ENCODE measurements at regions not wholly inside any gene's neighbourhood (a gene's known extent, or its start where the extent isn't known, plus 50 kb on each side); places are given as distances from the start of the nearest gene placed in this dataset.

DNA sequence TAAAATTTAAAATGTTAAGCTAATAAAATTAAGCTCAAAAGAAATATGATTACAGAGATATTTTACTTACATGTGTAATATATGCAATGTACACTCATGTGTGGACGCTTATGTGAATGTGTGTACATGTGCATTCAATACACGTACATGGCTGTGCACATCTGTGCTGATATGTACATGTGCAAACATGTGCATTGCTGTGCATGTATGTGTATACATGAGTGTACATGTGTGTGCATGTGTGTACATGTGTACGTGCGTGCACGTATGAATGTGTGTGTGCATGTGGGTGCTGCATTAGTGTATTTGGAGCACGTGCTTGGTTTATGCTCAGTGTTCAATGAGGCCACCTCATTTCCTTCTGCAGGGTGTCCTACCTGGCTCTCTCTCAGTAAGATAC lies 88.2 kb upstream of the TMEM18 start:
- TF ChIP-seq, protein P1, sequence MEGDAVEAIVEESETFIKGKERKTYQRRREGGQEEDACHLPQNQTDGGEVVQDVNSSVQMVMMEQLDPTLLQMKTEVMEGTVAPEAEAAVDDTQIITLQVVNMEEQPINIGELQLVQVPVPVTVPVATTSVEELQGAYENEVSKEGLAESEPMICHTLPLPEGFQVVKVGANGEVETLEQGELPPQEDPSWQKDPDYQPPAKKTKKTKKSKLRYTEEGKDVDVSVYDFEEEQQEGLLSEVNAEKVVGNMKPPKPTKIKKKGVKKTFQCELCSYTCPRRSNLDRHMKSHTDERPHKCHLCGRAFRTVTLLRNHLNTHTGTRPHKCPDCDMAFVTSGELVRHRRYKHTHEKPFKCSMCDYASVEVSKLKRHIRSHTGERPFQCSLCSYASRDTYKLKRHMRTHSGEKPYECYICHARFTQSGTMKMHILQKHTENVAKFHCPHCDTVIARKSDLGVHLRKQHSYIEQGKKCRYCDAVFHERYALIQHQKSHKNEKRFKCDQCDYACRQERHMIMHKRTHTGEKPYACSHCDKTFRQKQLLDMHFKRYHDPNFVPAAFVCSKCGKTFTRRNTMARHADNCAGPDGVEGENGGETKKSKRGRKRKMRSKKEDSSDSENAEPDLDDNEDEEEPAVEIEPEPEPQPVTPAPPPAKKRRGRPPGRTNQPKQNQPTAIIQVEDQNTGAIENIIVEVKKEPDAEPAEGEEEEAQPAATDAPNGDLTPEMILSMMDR (IDR thresholded peaks at IDR 0.05): no peak
- no peak for TF ChIP-seq EP300 (IDR thresholded peaks at IDR 0.05)

Measured in ovary (tissue), 3 donors.